Vagina (tissue), 2 donors: ENCODE measurements at regions not wholly inside any gene's neighbourhood (a gene's known extent, or its start where the extent isn't known, plus 50 kb on each side); places are given as distances from the start of the nearest gene placed in this dataset.

Source experiments
- POLR2A ChIP-seq, 2 donors: fragments of 450-650 bp; IDR thresholded peaks; one replicate each; pipeline ENCODE4 v1.6.1; 2017; ENCODE audit warnings: antibody characterized with exemption in 2 of 2, mild to moderate bottlenecking in 2 of 2, moderate library complexity in 2 of 2
- POLR2AphosphoS5 ChIP-seq, 2 donors: sonication (generic); formaldehyde crosslinking; IDR thresholded peaks; one replicate each; pipeline ENCODE4 v1.9.0; 2017; ENCODE audit warnings: antibody characterized with exemption in 2 of 2, mild to moderate bottlenecking in 2 of 2, low read depth in 1 of 2; ENCODE audit not compliant: insufficient read depth in 1 of 2
- TF ChIP-seq, protein P1 (sequence below), 3 experiments: fragments of 450-650 bp in 2 of 3; fragments of 200-600 bp in 1 of 3; sonication (generic) in 1 of 3; IDR thresholded peaks; one replicate each; pipeline ENCODE4 v1.5.1; 2017 to 2019; ENCODE audit warnings: antibody characterized with exemption in 3 of 3, mild to moderate bottlenecking in 2 of 3, moderate library complexity in 2 of 3

DNA sequence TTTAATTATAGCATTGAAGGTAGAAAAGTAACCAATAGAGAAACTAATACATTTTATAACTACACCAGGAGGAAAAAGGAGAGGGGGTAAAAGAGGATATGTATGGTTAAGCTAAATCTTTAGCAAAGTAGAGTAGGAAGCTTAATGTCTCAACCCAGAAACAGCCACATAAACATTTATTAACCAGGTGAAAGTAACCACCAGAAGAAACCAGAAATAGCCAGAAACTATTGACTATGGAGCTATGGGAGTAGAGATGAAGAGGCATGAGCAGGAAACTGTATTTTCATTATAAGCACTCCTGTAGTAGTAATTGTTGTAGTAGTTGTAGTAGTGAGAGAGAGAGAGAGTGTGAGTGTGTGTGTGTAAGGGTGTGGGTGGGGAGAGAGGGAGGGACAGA, 617.5 kb upstream of the CHAC2 start:
- TF ChIP-seq POLR2AphosphoS5 (IDR thresholded peaks at IDR 0.05; ENCODE audit: insufficient read depth in 1 of 2, low read depth in 1 of 2) (no peak), POLR2A (IDR thresholded peaks at IDR 0.05) (no peak)
- TF ChIP-seq, protein P1, sequence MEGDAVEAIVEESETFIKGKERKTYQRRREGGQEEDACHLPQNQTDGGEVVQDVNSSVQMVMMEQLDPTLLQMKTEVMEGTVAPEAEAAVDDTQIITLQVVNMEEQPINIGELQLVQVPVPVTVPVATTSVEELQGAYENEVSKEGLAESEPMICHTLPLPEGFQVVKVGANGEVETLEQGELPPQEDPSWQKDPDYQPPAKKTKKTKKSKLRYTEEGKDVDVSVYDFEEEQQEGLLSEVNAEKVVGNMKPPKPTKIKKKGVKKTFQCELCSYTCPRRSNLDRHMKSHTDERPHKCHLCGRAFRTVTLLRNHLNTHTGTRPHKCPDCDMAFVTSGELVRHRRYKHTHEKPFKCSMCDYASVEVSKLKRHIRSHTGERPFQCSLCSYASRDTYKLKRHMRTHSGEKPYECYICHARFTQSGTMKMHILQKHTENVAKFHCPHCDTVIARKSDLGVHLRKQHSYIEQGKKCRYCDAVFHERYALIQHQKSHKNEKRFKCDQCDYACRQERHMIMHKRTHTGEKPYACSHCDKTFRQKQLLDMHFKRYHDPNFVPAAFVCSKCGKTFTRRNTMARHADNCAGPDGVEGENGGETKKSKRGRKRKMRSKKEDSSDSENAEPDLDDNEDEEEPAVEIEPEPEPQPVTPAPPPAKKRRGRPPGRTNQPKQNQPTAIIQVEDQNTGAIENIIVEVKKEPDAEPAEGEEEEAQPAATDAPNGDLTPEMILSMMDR (IDR thresholded peaks at IDR 0.05) = no peak
